Stomach (tissue), 8 donors: ENCODE measurements at regions not wholly inside any gene's neighbourhood (a gene's known extent, or its start where the extent isn't known, plus 50 kb on each side); places are given as distances from the start of the nearest gene placed in this dataset.

Experiments
- DNase-seq, 2 donors: peaks; one replicate each; pipeline versions ENCODE4 v3.0.0 to v3.0.0-alpha.2; 2013 to 2019
- H3K27ac ChIP-seq, 5 donors: fragments of 200-600 bp in 4 of 5; sonication (generic) in 4 of 5; one replicate each; pipeline ENCODE4 v1.5.1; 2013 to 2019; ENCODE audit warnings: mild to moderate bottlenecking in 1 of 5, moderate library complexity in 1 of 5
- H3K27me3 ChIP-seq, 3 donors: fragments of 200-600 bp; sonication (generic); one replicate each; pipeline ENCODE4 v1.5.1; 2017 to 2019; ENCODE audit warnings: mixed run types in 1 of 3
- H3K36me3 ChIP-seq, 4 donors: fragments of 200-600 bp; sonication (generic); 1 replicate in 3 of 4; 2 replicates in 1 of 4; pipeline ENCODE4 v1.5.1; 2016 to 2019
- H3K4me1 ChIP-seq, 4 donors: fragments of 200-600 bp; sonication (generic); one replicate each; pipeline ENCODE4 v1.5.1; 2016 to 2019
- H3K4me3 ChIP-seq, 4 donors: fragments of 200-600 bp; sonication (generic) in 3 of 4; one replicate each; pipeline ENCODE4 v1.5.1; 2016 to 2019; ENCODE audit warnings: mild to moderate bottlenecking in 1 of 4
- H3K9me3 ChIP-seq, 4 donors: fragments of 200-600 bp; sonication (generic); one replicate each; pipeline ENCODE4 v1.5.1; 2016 to 2019
- EP300 ChIP-seq: sonication (generic); formaldehyde crosslinking; IDR thresholded peaks from one replicate; pipeline ENCODE4 v1.6.1; 2017; ENCODE audit warnings: antibody characterized with exemption
- POLR2A ChIP-seq, 4 donors: fragments of 450-650 bp; IDR thresholded peaks; one replicate each; pipeline ENCODE4 v1.6.1; 2016; ENCODE audit warnings: antibody characterized with exemption in 4 of 4, control low read depth in 2 of 4, mild to moderate bottlenecking in 1 of 4, moderate library complexity in 1 of 4
- POLR2AphosphoS5 ChIP-seq, 3 donors: sonication (generic); formaldehyde crosslinking; IDR thresholded peaks; one replicate each; pipeline ENCODE4 v1.6.1; 2016; ENCODE audit warnings: antibody characterized with exemption in 3 of 3
- WGBS, 5 donors: extraction: QIAGEN DNeasy Blood & Tissue Kit in 3 of 5; methylation state at CpG; one replicate each; pipeline versions ENCODE4 v1.1.5 to v1.1.7; 2013 to 2018; 5-methylcytosine and 5-hydroxymethylcytosine counted together
- intact Hi-C: fragments of 100-400 bp; cut with DNase I; formaldehyde crosslinking; loops from one replicate; pipeline ENCODE4 v1.15.1; 2023; ENCODE audit warnings: low total_unique reads
- TF ChIP-seq, protein P1 (sequence below), 7 experiments: fragments of 450-650 bp in 4 of 7; fragments of 200-600 bp in 3 of 7; sonication (generic) in 3 of 7; IDR thresholded peaks; one replicate each; pipeline ENCODE4 v1.5.1; 2016 to 2019; ENCODE audit warnings: antibody characterized with exemption in 7 of 7, control low read depth in 2 of 7, mild to moderate bottlenecking in 1 of 7
- donor health status: healthy with polysubstance abuse.
- donor health status: Bipolar disorder and iron deficiency.
- donor health status: healthy.

DNA sequence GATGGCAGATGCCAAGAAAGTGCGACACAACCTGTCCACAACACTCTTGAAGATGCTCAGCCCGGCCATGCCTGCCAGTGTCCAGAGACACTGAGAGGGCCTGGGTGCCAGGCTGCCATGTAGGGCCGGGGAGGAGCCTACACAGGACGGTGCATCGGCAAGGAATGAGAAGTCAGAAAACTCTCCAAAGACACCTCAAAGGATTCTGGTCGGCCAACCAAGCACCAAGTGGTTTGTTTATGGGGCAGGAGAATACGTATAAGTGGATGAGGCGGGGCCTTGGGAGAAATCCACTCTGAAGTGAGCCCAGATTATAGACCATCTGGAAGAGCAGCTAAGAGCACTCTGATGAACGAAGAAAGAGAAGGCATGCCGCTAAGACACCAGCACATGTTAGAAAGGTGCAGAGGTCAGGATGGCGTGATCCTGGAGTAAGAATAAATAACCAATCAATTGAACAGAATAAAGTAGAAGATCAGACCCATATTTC lies 120.7 kb upstream of the FOXQ1 start:
- WGBS, 5 donors = 91 to 97% (median 92%) methylated on average over 11 of the region's 11 CpGs
- H3K27ac ChIP-seq = no peak overlapping the region
- TF ChIP-seq POLR2A (IDR thresholded peaks at IDR 0.05) (no peak), EP300 (no peak), POLR2AphosphoS5 (IDR thresholded peaks at IDR 0.05) (no peak)
- TF ChIP-seq, protein P1, sequence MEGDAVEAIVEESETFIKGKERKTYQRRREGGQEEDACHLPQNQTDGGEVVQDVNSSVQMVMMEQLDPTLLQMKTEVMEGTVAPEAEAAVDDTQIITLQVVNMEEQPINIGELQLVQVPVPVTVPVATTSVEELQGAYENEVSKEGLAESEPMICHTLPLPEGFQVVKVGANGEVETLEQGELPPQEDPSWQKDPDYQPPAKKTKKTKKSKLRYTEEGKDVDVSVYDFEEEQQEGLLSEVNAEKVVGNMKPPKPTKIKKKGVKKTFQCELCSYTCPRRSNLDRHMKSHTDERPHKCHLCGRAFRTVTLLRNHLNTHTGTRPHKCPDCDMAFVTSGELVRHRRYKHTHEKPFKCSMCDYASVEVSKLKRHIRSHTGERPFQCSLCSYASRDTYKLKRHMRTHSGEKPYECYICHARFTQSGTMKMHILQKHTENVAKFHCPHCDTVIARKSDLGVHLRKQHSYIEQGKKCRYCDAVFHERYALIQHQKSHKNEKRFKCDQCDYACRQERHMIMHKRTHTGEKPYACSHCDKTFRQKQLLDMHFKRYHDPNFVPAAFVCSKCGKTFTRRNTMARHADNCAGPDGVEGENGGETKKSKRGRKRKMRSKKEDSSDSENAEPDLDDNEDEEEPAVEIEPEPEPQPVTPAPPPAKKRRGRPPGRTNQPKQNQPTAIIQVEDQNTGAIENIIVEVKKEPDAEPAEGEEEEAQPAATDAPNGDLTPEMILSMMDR (IDR thresholded peaks at IDR 0.05) = no peak
- no peaks in the 10 kb centered on the region for H3K4me1 ChIP-seq
- no peaks in the 10 kb centered on the region for H3K27me3 ChIP-seq
- no peaks in the 10 kb centered on the region for H3K36me3 ChIP-seq
- no peak overlapping the region for H3K4me3 ChIP-seq
- intact Hi-C loops = no loop called here
- peaks cover 0 to 9% (median 0%) of the 10 kb centered on the region in 4 donors for H3K9me3 ChIP-seq
- no peak for DNase-seq

DNA sequence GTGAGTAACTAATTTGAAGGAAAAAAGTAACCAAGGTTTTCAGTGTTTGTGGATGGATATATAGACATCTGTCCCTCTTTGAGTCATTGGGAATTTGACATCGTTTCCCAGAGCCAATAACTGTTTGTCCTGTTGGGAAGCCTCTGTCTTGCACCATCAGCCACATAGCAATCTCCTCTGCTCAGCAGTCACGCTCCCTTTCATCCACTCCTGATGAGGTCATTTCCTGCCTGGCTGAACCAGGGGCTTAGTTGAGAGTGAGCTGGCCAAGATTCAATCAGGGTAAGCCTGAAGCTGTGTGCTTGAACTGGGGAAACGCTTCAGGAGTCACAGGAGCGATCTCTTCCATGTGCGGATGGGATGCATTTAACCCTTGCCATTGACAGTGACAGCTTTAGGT lies 121.5 kb upstream of the FOXQ1 start:
- peaks cover 0 to 2% (median 0%) of the 10 kb centered on the region in 4 donors for H3K9me3 ChIP-seq
- no peak overlapping the region for H3K27ac ChIP-seq
- intact Hi-C loops = no loop called here
- H3K27me3 ChIP-seq = no peaks in the 10 kb centered on the region
- no peaks in the 10 kb centered on the region for H3K36me3 ChIP-seq
- H3K4me1 ChIP-seq = no peaks in the 10 kb centered on the region
- no peak overlapping the region for H3K4me3 ChIP-seq
- 47 to 77% (median 62%) methylated on average over 5 of the region's 5 CpGs for WGBS, 5 donors
- peak in 1 of 2 donors; percentile 57 for DNase-seq
- TF ChIP-seq, protein P1 (IDR thresholded peaks at IDR 0.05) = no peak
- TF ChIP-seq POLR2A (IDR thresholded peaks at IDR 0.05) (no peak), EP300 (no peak), POLR2AphosphoS5 (IDR thresholded peaks at IDR 0.05) (no peak)

DNA sequence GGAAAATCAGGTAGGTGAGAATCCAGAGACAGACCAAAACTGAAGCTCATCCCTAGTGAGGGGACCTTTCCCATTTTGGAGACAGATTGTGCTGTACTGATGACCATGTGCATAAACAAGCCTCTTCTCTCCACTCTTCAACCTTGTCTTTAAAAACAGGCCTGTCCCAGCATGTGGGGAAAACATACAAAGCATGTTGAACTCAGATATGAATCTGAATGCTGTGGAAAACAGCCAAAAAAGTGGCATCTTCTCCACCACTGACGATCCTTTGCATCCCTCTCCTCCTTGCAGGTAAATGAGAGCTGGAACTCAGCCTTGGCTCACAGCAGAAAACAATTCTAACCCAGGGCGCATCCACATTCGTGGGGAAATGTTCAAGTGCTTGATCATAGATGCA lies 123.7 kb upstream of the FOXQ1 start:
- TF ChIP-seq, protein P1 (IDR thresholded peaks at IDR 0.05) = no peak
- TF ChIP-seq EP300 (no peak), POLR2A (IDR thresholded peaks at IDR 0.05) (no peak), POLR2AphosphoS5 (IDR thresholded peaks at IDR 0.05) (no peak)
- 81 to 94% (median 86%) methylated on average over 3 of the region's 3 CpGs for WGBS, 5 donors
- Histone ChIP-seq H3K4me1 (no peaks in the 10 kb centered on the region), H3K27ac (no peak overlapping the region), H3K4me3 (no peak overlapping the region), H3K9me3 (no peaks in the 10 kb centered on the region), H3K36me3 (no peaks in the 10 kb centered on the region), H3K27me3 (no peaks in the 10 kb centered on the region)
- intact Hi-C loops = no loop called here
- no peak for DNase-seq

DNA sequence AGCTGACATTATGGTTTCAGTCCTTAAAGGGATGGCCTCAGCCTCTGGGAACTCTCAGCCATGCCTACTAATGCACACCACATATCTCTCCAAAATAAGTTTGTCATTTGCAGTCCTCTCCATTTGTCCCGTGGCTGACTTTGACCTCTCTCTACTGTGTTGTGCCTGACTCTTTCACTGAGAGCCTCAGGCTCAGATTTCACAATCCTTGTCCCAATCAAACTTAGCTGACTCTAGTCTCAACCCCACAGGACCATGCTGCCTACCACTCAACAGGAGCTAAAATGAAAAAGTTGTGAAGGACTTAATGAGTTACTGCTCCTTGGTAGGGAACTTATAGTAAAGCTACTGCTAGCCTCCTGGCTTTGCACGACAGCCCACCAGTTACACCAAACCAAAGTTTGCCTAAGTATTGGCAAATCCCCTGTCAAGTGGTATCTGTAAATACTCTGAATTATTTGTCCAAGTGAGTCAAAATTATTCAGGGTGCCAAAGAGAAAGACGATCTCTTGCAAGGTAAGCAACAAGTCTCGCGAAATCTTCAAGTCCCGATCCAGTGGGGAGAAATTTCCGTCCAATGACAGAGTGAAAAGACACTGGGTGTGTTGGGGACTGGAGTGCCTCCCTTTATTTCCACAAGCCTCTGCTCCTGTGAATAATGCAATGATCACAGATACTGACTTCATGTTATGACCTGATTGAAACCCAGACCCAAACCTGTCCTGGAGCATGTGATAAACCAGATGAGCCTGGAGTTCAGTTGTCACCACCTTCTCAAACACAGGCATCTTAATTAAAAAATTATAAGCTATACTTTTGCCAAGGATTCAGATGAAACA lies 124.4 kb upstream of the FOXQ1 start:
- H3K27me3 ChIP-seq = no peaks in the 10 kb centered on the region
- no peak overlapping the region for H3K4me3 ChIP-seq
- no peaks in the 10 kb centered on the region for H3K36me3 ChIP-seq
- WGBS, 5 donors = 83 to 92% (median 88%) methylated on average over 7 of the region's 7 CpGs
- intact Hi-C loops = no loop called here
- DNase-seq = no peak
- peaks cover 0 to 3% (median 0%) of the 10 kb centered on the region in 4 donors for H3K4me1 ChIP-seq
- H3K9me3 ChIP-seq = no peaks in the 10 kb centered on the region
- TF ChIP-seq EP300 (no peak), POLR2AphosphoS5 (IDR thresholded peaks at IDR 0.05) (no peak), POLR2A (IDR thresholded peaks at IDR 0.05) (no peak)
- H3K27ac ChIP-seq = no peak overlapping the region

DNA sequence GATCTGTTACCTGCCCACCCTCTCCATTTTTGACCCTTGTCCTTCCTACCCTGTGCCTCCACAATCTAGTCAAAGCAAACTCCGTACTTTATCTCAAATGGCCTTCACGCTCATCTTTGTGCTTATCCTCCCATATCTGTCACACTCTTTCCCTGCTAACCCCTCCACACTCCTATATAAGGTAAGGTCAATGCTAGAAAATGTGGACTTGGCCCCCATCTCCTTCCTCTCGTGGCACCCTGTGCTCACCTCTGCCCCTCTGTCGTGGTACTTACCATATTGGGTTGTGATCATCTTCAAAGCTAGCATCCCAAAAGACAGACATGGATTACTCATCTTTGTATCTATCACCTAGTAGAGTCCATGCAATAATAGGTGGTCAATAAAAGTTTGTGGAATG lies 127.6 kb upstream of the FOXQ1 start:
- TF ChIP-seq POLR2AphosphoS5 (IDR thresholded peaks at IDR 0.05) = no peak
- no peak for TF ChIP-seq EP300
- TF ChIP-seq, protein P1 (IDR thresholded peaks at IDR 0.05) = no peak
- TF ChIP-seq POLR2A (IDR thresholded peaks at IDR 0.05) = no peak
- no peak overlapping the region for H3K4me3 ChIP-seq
- peaks cover 0 to 7% (median 3%) of the 10 kb centered on the region in 4 donors for H3K4me1 ChIP-seq
- intact Hi-C loops = no loop called here
- H3K27ac ChIP-seq = no peak overlapping the region
- no peaks in the 10 kb centered on the region for H3K9me3 ChIP-seq
- 81 to 93% (median 90%) methylated on average over 4 of the region's 4 CpGs for WGBS, 5 donors
- H3K27me3 ChIP-seq = no peaks in the 10 kb centered on the region
- no peaks in the 10 kb centered on the region for H3K36me3 ChIP-seq
- DNase-seq = no peak
